Left forelimb (tissue), 1 donor: ENCODE measurements at regions not wholly inside any gene's neighbourhood (a gene's known extent, or its start where the extent isn't known, plus 50 kb on each side); places are given as distances from the start of the nearest gene placed in this dataset.

Experiments
- DNase-seq: peaks from one replicate; pipeline ENCODE4 v3.0.0-alpha.2; 2018; ENCODE audit warnings: low spot score

DNA sequence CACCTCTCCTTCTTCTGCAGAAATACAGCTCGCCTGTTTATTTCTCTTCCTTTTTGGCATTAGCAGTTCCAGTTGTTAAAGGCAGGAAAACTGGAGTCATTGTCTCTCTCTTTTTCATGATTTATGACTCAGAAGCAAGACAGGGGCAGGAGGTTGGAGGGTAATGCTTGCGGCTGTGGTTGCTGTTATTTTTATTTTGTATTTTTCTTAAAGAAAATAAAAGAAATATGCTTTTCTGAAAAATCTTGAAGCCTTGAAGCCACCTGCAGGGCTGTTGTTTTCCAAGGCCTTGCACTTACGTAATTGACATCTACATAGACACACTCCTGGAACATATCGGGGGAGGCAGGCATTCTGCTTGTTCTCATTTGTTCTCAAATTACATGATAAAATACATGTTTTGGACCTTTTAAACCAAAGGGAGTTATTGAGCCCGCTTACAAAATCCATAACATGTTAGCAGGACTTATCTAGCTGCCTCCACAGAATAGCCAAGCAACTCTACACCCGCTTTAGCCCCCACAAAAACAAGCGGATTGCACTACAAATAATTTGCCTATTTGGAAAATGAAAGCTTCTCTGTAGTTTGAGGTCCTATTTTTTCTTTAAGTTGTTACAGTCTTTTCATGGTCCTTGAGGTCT lies 1004.6 kb upstream of the NR2F2 start:
- DNase-seq = no peak

DNA sequence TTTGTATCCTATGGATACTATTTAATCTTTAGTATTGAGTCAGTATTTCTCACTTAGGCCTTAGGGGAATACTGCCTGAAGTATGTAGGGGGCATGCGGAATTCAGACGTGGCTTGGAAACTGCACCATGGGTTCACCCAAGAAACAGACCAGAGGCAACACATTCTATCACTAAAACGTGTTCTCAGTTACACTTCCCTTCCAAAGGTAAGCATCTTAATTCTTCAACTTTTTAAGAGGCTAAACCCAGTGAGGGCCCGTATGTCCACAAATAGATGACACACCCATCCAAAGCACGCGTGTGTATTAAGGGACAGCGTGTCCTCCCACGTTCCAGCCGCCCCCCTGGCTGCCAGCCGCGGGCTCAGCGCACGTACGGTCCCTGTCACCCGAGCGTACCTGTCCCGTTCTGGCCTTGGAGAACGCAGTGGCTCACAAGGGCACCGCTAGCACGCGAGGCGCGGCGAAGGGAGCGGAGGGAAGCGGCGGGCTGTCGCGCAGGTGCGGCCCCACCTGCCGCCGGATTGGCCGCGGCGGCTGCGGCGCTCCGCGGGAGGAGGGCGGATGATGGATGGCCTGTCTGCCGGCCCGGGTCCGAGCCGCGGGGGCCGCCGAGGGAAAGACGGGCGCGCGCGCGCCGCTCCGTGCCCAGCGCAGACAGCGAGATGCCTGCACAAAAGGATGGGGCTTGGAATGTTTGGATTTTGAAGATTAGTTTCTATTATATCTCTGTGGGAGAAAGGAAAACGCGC lies 1003.9 kb upstream of the NR2F2 start:
- peak; percentile 68 for DNase-seq

DNA sequence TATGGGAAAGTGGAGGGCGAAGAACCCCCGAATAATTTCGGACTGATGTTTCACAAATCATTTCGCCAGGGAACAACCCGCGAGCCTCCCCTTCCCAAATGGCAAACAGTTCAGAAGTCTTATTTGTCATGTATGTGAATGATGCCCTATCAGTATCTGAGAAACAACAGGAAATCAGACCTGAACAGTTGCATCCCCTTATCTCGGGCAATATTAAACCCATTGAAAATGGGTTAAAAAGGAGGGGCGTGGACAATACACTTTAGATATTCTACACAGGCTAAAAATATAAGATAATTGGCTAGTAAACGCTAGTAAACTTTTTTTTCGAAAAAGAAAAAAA lies 1003.3 kb upstream of the NR2F2 start:
- no peak for DNase-seq

DNA sequence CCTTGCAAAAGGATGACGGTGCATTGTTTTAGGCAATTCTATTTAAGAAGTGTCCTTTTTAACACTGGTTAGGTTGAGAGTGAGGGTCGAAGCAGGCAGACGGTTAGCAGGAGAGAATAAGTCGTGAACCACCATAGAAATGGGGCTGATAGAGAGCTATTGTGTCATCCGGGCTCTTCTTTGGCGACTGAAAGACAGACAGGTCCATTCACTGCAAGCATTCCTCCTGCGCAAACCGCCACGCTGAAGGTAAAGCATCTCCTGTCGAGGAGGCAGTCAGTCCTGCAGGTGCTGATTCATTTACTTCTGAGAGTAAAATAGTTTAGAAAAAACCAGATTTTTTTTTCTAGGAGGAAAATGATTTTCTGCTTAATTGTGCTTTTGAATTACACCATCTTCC lies 1002.8 kb upstream of the NR2F2 start:
- no peak for DNase-seq

DNA sequence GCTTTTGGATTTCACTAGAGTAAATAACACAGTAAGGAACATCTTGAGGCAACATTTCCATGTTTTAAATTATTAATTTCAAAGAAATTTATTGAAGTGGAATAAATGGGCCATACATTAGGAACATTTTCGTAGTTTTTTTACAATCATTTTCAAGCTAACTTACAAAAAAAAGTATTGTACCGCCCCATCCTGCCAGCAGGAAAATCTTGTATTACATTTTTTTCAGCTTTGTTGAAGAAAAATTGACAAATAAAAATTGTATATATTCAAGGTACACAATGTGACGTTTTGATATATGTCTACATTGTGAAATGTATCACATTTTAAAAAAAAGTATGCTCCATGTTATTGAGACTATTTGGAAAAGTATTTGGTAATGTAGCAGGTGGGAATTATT lies 1001.9 kb upstream of the NR2F2 start:
- DNase-seq = no peak

DNA sequence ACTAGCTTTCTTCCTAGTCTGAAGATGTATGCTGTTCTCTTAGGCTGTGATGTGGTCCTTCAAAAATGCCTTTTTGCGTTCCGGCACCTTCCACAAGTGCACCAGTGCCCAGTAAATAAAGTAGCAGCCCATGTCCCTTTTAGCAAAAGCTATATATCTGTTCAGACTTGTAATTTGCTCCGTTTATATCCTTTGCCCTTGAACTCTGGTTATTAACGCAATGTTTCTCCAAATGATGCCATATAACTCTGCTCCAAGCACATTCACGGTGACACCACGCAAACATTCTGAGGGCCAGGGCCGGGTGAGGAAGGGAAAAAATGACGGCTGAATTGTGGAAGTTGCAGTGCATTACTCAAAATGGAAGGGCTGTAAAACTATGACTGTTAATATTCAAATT lies 1001.1 kb upstream of the NR2F2 start:
- no peak for DNase-seq

DNA sequence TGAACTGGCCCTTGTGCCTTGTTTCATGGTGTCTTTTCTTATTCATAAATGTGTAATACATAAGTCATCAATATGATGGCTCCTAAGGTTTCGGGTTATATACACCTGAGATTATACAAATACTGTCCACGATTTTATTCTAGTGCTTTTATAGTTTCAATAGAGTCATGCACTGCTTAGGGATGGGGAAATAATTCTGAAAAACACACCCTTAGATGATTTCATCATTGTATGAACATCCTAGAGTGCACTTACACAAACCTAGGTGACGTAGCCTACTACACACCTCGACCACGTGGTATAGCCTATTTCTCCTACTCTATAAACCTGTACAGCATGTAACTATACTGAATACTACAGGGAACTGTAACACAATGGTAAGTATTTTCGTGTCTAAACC lies 988.8 kb upstream of the NR2F2 start:
- no peak for DNase-seq

DNA sequence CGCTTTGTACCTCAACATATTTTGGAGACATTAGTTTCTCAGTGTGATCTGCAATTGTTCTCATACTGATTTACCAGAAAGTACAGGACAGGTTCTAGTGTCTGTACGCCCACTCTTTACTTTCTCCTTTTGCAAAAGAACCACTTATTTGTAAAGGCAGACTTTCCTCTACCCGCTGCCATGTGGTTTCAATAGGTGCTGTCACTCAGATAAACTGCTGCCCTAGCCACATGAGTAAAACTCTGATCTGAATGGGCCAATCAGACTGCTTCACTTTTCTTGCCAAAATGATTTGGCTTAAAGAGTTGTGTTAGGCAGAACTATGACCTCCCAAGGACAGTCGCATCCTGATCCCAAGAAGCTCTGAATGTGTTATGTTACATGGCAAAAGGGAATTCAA lies 984.6 kb upstream of the NR2F2 start:
- no peak for DNase-seq

DNA sequence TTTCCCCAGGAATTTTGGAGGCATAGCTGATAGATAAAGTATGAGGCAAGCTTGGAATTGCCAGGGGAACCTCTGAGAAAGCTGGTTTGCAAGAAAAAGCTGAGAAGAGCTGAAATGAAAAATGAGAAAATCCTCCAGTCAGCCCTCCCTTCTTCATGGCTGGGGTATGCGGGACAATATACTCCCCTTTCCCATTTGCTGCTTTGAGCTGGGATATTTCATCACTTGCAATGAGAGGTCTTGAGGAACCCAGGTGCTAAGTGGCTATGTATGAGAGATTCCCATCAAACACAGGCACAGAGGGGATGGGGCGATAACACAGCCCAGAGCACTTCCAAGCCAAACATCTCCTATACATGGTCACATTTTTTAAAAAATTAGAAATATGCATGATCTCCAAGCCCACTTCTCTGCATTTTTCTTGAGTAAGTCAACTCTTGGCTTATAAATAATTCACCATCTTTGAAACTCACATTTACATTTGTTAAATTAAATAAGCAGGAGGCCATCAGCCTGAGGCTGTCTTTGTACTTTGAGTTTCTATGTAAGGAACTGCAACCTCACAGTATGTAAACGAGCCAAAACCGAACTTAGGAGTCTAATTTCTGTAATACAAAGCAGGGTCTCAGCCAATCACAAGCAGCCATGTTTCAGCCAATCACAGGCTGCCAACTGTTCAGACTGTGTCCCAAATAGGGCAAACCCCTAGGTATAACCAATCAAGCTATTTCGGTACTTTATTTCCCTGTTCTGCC lies 983.6 kb upstream of the NR2F2 start:
- no peak for DNase-seq

DNA sequence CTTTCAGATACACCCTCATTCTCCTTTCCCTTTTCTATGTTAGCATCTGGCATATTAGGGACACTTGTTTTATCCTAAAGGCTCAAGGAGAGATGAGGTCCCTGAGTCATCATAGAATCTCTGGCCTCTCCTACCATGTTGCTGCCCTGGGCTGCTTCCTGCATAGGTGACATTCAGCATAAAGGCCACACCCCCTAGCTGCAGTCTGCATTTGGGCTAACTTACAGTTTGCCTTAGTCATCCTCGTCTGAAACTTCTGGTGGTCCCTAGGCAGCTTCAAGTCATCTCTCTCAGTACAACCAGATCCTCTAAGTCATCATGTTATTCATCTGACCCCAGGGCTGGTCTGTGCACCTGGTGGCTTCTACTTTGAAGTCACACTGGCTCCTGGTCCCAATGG lies 982.7 kb upstream of the NR2F2 start:
- no peak for DNase-seq

DNA sequence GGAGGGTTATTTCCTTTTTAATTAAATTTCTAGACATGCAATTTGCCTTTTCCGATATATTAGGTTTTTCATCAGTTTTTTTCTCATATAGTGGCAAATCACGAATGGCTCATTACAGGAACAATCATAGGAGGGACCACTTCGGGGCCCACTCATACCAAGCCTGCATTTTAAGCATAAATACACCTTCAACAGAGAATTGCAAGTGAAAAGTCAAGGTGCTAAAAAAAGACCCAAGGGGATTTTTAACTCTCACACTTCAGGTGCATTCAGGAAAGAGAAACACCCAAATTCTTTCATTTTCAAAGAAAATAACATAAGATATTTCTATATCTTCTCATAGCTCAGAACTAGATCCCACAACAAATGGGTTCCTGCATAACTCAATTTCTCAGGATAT lies 979.6 kb upstream of the NR2F2 start:
- no peak for DNase-seq

DNA sequence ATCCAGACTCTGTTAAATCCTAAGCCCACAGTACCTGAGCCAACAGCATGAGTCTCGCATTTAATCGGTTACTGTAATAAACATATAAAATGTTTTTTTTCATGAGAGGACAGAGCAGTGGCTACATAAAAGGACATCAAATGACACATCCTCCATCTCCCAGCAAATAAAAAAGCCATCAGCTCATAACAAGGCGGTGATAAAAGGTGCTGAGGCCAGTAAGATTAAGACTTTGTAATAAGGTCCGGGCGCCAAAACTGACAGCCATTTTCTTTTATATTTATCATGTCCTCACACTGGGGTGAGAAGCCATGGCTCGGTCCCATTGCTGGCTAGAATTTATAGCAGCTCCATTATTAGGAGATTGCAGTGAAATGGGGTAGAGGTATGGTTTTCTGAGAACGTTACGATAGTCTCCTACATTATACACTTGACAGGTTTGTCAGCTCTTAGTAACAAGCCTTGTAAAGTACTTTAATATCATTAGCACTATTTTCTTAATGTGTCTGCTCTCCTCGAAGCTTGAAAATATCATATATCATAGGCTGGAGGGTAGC lies 977.8 kb upstream of the NR2F2 start:
- DNase-seq = no peak

DNA sequence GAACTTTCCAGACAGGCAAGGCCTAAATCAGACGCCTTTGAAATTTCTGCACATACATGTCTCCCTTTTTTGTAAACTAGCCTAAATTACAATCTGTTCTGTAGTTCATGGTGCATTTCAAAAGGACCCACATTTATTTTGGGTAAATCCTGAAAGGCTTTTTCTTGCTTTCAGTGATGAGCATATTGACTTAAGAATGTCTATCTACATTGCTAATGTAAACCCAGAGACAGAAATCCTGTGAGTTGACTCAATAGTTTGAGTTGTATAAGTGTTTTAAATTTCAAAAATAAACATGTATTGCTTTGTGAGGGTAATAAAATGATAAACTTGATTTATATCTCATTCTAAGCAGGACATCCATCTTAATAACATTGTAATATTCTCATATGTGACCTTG lies 977.0 kb upstream of the NR2F2 start:
- no peak for DNase-seq

DNA sequence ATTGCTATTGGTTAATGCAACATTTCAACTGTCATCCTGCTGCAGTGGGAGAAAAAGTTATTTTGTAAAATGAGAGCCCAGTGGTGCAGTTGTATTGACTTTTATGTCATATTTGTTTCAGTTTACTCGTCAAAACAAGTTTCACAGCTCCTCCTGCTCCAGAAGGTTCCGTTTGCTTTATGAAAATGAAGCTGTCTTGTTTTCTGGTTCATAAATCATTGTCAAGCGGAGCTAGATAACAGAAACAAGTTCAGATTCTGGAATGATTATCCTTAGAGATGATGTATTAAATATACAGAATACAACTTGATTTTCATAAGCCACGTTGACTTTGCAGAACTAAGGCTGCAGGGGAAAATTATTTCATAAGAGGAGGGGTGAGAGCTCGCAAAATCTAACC lies 970.5 kb upstream of the NR2F2 start:
- no peak for DNase-seq

DNA sequence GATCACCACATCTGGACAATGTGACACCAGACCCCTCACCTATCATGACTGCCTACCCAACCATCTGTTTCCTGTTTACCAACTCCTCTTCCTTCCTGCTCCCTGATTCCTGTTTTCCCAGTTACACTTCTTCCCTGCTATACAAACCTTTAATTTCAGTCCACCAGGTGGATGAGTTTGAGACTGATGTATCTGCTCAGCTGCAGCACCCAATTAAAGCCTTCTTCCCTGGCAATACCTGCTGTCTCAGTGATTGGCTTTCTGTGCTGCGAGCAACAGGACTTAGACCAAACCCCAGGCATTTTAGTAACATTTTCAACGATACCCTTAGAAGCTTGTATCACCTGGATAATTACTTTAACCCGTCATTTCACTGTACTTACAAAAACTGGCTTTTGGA lies 968.2 kb upstream of the NR2F2 start:
- no peak for DNase-seq

DNA sequence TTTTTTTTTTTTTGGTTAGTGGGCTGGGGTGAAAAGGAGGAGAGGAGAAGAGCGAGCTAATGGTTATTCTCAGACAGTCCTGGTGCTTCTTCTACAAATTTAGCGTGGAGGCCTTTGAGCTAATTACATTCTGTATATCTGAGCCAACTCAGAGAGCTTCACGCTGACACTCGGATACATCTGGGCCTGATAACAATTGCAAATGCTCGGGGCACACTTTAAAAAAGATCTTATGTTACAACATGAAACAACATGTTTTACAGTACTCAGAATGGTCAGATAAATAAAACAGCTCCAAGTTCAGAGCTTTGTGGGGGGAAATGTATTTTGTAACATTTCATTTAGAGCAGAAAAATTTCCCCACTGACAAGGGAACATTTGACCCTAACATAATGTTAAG lies 966.9 kb upstream of the NR2F2 start:
- DNase-seq = no peak

DNA sequence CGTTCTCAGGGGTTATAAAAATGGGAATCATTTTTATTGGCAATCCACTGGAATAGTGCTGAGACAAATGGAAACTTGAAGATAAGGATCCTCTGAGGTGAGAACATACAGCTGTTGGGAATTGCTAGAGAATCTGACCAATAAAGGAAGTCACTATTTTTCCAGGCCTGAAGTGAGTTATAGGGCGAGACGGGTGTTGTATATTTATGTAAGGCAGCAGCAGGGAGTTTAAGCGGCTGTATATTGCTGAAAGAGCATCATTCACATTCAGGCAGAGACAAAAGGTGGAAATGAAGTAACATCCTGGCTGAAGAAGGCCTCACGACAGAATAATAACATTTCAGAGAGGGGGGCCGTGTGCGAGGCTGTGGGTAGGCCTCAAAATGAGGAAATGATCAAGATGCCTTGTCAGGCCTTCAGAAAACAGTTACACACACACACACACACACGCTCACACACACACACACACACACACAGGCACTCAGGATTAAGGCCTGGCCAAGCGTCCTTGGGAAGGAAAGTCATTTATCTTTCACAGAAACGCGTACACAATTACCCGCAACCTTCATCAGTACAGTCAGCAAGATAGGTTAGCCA lies 964.9 kb upstream of the NR2F2 start:
- DNase-seq = no peak

DNA sequence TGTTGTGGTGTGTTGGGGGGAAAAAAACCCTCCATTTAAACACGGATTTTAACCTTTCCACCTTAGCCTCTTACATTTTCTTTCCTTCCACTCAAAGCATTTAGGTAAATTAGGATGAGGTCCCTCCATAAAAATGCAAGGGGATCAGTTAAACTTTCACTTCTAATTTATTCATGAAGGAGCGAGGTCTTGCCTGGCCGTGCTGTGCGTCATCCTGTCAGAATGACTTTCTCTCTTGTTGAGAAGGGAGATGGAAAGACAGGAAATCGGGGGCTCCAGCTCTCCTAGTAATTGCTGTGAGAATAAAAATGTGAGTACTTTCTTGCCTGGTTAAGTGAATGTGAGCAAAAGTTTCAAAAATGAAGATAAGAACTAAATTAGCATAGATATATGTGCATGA lies 962.3 kb upstream of the NR2F2 start:
- no peak for DNase-seq

DNA sequence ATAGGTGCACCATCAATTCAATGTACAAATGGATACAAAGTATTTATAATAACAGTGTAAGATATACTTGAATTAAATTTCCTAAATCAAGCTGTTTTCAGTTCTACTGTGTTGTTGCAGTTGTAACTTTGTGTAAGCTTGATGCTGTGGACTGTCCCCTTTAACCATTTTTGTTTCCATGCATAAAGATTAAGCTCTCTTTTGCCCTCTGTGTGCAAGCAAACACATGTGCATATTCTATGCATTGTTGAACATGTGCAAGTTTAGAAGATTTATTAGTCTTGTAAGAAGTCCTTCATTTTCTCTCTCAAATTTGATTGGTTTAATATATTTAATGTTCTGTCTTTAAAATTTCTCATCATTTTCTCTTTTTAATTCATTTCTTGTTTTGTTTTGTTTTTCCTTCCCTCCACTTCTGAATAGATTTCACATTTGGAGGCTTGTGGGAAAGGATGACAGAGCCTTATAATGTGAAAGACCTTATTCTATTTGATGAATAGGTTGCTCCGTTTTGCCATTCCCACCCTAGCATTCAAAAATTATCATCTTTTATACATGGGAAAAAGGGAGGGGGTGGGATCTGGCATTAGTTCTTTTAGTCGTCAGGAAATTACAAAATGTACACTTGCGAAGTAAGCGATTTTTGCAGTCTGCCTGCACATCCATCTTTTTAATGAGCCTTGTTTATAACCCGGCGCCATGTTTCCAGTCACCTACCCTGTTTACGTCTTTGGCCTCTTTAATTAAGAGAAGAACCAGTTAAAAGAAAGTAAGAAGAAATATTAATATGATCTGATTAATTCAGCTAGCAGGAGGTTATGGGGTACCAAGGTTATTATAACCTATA lies 961.5 kb upstream of the NR2F2 start:
- no peak for DNase-seq

DNA sequence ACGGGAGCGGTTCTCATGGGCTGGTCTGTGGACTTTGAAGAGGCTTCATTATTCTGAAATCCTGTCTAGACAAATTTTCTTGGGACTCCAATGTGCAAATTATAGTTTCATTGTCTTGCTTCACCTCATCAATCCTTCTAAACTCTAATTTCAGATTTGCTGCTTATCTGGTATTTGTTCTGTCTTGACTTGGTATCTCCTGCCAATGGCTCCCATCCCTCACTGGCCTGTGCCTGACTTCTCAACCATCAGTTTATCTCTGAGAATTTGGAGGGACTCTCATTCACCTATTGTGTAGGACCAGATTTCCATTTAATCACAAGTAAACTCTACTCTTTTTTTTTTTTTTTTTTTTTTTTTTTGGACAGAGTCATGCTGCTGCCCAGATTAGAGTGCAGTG lies 960.2 kb upstream of the NR2F2 start:
- no peak for DNase-seq

DNA sequence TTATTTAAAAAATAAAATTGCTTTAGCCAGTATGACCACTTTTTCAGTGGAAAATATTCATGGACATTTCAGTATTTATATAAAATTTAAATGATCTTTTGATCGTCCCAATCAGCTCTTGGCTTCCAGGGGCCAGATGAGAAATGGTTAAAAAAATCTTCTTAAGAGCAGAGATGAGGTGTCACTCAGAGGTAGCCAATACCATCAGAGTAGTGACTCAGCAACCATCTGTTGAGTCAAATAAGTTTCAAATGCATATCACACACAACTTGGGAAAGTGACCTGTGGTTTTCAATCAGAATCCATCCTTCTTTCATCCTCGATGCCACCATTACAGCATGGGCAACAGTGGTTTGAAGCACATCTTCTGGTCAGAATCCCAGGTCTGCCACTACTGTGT lies 958.8 kb upstream of the NR2F2 start:
- no peak for DNase-seq

DNA sequence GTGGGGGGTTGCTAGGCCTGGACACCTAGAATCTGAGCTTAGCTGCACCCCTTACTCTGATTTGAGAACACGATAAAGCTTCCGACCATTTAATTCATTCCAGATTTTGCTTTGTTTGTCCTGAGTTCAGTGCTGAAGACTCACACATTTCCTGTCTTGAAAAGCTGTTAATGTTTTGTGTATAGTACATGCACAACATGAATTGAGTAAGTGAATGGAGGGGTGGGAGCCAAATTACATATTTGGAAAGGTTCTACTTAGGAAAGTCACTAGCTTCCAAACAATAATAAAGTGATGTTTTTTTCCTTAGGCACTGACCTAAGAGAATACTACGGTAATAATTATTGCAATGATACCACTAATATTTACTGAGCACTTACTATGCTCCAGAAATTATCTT lies 955.2 kb upstream of the NR2F2 start:
- DNase-seq = no peak
